ENCODE measurements at regions not wholly inside any gene's neighbourhood (a gene's known extent, or its start where the extent isn't known, plus 50 kb on each side); places are given as distances from the start of the nearest gene placed in this dataset.
"Not testable (repeated sequence)": the region's sequence is repeated elsewhere in the genome, so short reads cannot be mapped to it uniquely, and the experiment has no call there.

GRCh38 chr15:96472681-96473080, 142.2 kb downstream of the NR2F2 start:
- no peak for DNase-seq

DNA sequence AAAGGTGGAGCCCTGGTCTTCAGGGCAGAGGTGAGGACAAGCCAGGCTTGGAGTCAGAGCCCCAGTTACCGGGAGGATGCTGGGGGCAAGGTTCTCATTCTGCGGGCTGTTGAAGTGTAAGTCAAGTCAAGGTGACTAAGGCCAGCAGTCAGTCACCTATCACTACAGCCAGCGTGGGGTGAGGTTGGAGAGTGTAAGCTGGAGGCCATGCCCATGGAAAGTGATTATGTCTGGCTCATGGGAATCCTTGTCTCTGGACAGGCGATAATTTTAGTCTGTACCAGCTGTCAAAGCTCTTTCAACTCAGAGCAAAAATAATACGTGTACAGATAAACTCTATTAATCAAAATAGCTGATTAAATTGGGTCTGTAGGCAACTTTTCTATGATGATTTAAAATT, 143.1 kb downstream of the NR2F2 start:
- DNase-seq = no peak

DNA sequence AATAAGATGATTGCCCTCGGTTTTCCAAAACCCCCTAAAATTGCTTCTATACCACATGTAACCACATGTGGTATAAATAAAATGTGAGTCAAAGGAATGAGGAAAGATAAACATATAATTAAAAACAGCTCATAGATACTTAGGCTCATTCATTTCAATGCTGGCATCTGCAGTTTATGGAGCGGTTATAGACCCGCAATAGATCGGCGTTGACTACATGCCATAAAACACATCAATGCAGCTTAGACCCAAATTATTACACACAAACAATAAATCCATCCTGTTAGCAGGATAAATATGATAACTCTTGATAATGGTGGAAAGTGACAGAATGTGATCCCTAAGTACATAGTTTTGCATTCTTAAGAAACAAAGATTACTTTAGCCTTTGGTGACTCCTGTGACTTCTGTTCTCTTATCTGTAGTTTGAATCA, 143.7 kb downstream of the NR2F2 start:
- DNase-seq = no peak

DNA sequence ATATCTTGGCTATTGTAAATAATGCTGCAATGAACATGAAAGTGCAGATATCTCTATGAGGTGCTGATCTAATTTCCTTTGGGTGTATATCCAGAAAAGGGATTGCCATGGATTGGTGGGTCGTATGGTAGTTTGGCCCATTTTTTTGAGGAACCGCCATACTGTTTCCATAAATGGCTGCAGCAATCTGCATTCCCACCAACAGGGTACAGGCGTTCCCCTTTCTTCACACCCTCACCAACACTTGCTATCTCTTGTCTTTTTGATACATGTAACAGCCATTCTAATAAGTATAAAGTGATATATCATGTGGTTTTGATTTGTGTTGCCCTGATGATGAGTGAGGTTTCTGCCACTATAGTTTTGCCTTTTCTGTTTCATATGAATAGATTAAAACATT, 146.7 kb downstream of the NR2F2 start:
- no peak for DNase-seq

GRCh38 chr15:96484412-96484811, 153.9 kb downstream of the NR2F2 start:
- not testable (repeated sequence) for DNase-seq

GRCh38 chr15:96484830-96485229, 154.3 kb downstream of the NR2F2 start:
- DNase-seq = no peak

DNA sequence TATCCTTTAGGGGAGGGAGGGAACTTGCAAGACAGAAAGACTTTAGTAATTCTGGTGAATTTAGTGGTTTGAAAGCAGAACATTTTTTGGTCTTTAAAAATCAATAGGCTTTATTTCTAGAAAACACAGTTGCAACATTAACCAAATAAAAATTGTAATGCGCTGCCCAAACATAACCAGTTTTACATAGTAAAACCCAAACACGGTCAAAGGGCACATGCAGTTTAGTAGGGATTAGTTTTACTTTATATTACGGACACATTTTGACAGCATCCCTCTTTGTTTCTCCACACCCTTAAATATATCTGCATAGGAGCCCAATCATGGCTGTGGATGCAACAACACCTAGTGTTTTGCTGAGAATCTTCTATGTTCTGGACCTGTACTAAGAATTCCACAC, 156.7 kb downstream of the NR2F2 start:
- no peak for DNase-seq

DNA sequence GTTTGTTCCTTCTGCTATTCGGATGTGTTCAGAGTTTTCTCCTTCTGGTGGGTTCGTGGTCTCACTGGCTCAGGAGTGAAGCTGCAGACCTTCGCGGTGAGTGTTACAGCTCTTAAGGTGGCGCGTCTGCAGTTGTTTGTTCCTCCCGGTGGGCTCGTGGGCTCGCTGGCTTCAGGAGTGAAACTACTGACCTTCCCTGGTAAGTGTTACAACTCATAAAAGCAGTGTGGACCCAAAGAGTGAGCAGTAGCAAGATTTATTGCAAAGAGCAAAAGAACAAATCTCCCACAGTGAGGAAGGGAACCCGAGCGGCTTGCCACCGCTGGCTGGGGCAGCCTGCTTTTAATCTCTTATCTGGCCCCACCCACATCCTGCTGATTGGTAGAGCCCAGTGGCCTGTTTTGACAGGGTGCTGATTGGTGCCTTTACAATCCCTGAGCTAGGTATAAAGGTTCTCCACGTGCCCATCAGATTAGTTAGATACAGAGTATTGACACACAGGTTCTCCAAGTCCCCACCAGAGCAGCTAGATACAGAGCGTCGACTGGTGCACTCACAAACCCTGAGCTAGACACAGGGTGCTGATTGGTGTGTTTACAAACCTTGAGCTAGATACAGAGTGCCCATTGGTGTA, 160.7 kb downstream of the NR2F2 start:
- not testable (repeated sequence) for DNase-seq

GRCh38 chr15:96491700-96492644, 161.5 kb downstream of the NR2F2 start:
- DNase-seq = not testable (repeated sequence)

DNA sequence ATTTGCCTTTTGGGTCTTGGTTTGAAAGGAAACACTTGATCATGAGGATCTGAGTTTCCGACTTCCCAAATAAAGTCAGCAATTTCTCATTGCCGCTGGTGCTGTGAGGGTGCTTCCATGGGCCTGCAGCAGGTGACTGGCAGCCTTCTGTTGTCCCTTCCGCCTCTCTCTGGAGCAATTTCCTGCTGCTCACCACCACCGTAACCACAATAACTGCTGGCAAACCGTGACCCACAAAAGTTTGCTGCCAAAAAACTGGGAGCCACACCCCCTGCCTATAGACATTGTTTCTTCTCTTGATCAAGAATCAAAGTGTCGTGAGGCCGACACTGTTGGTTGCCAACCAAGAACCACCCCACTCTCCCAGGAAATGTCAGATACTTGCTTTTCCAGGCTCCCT, 164.0 kb downstream of the NR2F2 start:
- DNase-seq = no peak

GRCh38 chr15:96495386-96495785, 164.9 kb downstream of the NR2F2 start:
- DNase-seq = no peak

DNA sequence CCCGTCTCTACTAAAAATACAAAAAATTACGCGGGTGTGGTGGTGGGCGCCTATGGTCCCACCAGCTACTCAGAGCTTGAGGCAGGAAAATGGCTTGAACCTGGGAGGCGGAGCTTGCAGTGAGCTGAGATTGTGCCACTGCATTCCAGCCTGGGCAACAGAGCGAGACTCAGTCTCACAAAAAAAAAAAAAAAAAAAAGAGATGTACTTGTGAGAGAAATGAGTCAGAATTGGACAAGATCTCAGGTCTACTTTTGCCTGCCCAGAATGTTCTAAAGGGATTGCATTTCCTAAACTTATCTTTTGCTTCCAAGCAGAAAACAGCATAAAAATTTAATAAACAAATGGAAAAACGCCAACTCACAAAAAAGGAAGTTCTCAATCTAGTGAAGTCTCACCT, 167.5 kb downstream of the NR2F2 start:
- DNase-seq = no peak

- no peak for DNase-seq
These were observed 170.0 kb downstream of the NR2F2 start for GRCh38 chr15:96500508-96500907.

DNA sequence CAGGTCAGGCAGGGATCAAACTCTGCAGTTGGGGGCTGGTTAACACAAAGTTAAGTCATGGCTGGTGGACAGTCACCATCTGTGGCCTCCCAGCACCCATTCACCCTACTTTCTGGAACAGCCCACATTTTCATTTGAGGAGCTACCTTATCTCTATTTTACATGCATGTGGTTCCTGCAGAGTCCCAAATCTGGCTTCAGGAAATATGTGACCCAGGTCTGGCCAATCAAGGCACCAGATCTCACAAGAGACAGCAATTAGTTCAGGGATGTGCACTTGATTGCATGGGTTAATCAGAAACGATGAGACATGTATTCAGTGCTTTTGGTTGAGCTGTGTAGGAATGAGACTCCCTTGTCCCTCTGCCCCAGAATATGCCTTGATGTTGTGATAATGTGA, 170.9 kb downstream of the NR2F2 start:
- DNase-seq = no peak

DNA sequence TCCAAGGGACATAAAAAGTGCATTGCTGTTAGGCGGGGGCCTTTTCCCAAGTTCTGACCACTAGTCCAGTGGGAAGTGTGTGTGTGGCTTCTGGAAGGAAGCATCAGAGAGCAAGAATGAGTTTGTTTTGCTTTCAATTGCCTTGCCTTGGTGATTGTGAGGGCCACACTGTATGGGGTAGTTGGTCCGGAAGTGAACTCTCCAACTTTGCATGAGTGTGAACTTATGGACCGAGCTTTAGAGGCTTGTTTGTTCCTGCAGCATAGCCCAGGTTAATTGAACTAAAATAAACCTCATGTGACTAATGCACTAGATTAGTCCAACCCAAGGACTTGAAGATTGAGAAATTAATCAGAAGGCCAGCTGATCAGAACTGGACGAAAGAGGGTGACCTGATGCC, 171.7 kb downstream of the NR2F2 start:
- DNase-seq = no peak

DNA sequence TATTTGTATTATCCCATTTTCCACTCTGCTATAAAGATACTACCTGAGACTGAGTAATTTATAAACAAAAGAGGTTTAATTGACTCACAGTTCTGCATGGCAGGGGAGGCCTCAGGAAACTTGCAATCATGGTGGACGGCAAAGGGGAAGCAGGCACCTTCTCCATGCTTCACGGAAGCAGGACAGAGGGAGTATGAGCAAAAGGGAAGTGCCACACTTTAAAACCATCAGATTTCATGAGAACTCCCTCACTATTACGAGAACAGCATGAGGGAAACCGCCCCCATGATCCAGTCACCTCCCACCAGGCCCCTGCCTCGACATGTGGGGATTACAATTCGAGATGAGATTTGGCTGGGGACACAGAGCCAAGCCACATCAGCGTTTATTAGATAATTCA, 172.8 kb downstream of the NR2F2 start:
- no peak for DNase-seq

DNA sequence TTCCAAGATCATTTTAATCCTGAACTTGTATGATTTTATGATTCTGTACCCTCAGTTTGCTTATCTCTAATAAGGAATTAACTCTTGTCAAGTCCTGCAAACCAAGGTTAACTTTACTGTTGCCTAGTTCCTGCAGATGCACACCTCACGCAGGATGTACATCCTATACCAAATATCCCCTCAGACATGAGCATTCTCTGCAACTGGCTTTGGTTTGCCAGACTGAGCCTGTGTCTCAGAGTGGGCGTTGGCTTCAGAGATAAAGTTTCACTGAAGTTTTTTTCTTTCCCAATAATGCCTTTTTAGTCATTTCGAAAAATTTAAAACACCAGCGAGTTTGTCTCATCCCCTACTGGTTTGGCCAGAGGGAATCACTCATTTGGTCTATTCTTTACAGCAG, 173.9 kb downstream of the NR2F2 start:
- no peak for DNase-seq

DNA sequence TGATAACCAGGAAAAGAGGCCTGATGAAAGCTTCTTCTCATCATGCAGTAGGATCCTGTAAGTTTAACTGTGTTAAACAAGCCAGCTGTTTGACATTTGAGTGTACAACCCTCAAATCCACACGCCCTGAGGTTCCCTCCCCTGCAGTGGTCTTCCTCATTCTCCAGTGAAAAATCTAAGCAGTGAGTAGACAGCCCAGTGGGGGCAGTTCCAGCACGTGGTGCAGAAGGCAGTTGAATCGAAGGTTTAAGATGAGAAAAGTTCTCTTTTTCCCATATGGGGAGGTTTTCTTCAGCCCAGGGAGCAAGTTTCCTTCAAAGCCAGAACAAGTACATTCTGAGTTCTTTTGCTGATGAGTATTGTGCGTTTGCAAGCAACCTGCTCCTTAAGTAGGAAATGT, 174.5 kb downstream of the NR2F2 start:
- DNase-seq = no peak

- DNase-seq = no peak
These were observed 184.2 kb downstream of the NR2F2 start for GRCh38 chr15:96514607-96515285.

DNA sequence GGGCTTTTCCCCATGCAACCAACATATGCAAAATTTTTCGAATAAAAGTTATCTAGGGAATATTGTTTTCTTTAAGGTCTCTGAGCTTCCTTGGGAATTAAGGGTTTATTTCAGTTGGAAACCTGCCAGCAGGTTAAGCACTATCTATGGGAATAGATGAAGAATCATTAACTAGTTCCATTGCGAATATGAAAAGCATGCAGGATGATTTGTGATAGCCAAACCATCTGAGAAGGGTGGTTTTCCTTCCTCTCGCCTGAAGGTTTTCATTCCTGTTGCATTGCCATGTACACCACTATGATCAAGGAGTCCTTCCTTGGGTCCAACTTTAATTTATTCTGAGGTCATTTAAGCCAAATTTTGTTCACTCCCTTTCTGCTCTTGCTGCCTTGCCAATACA, 184.9 kb downstream of the NR2F2 start:
- no peak for DNase-seq

GRCh38 chr15:96521386-96521785, 190.9 kb downstream of the NR2F2 start:
- no peak for DNase-seq

GRCh38 chr15:96524676-96525417, 194.3 kb downstream of the NR2F2 start:
- no peak for DNase-seq

DNA sequence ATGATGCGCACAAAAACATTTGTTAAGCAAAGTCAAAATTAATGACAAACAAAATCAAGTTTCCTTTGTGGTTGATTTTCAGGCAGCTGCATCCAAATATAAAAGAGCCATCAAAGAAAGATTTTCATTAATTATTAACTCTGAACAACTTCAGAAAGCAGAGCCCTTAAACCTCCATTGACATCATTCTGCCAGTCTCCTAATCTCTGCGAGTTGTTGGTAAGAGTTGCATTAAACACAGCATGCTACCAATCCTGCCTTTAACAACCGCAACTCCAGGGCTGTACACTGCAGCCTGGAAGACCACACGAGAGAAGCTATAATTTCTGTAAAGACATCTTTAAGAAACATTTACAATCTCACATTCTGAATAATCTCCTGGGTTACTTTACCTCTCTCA, 204.6 kb downstream of the NR2F2 start:
- DNase-seq = no peak
